Rectal smooth muscle tissue (tissue), 1 donor: ENCODE measurements at regions not wholly inside any gene's neighbourhood (a gene's known extent, or its start where the extent isn't known, plus 50 kb on each side); places are given as distances from the start of the nearest gene placed in this dataset.

Source experiments
- H3K27ac ChIP-seq: one replicate; pipeline ENCODE4 v1.7.0; 2013; ENCODE audit warnings: low read depth, low read length, inconsistent platforms
- H3K27me3 ChIP-seq: one replicate; pipeline ENCODE4 v1.7.0; 2013; ENCODE audit warnings: low read length; ENCODE audit not compliant: control insufficient read depth, insufficient read depth
- H3K36me3 ChIP-seq: one replicate; pipeline ENCODE4 v1.7.0; 2013; ENCODE audit warnings: low read length; ENCODE audit not compliant: control insufficient read depth, insufficient read depth
- H3K4me1 ChIP-seq: one replicate; pipeline ENCODE4 v1.7.0; 2013; ENCODE audit warnings: low read length; ENCODE audit not compliant: control insufficient read depth, insufficient read depth
- H3K4me3 ChIP-seq: one replicate; pipeline ENCODE4 v1.7.0; 2013; ENCODE audit warnings: low read length
- H3K9ac ChIP-seq: one replicate; pipeline ENCODE4 v1.7.0; 2013; ENCODE audit warnings: low read length

DNA sequence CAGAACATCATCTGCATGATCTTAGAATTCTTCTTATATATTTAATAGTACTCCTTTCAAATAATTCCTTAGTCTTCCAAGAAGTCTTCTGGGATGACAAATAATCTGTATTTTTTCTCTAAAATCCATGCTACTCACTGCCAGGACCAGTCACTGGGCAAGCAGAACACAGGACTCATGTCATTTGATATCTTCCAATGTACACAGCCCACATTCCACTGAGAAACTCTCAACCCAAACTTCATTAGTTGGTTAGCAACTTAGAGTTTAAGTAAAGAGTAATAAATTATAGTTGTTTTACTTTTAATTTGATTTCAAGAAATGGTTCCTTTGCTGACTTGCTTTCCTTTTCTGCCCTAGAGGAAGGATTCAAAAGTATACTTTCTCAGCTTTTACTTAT is 317.0 kb downstream of the VGLL3 start:
- Histone ChIP-seq H3K27ac (no peak overlapping the region), H3K9ac (no peak overlapping the region), H3K4me3 (no peak overlapping the region)

DNA sequence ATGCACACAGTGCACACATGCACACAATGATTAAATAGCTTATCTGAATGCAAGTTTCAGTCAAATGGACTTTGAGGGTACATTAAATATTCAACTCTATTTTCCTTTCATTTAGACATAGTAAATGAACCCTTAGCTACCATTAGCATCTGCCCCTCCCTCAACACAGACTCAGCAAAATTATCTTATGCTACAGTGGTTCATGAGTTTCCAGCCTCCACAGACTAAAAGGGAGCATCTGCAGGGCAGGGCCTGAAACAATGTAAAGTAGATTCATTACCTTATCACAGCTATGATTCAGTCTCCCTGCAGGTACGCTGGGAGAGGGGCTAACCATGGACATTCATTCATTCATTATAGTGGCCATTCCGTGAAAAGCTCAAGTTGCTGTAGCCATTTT is 329.1 kb downstream of the VGLL3 start:
- no peaks in the 10 kb centered on the region for H3K27me3 ChIP-seq
- no peak overlapping the region for H3K27ac ChIP-seq
- H3K36me3 ChIP-seq: no peaks in the 10 kb centered on the region
- no peak overlapping the region for H3K4me3 ChIP-seq
- no peak overlapping the region for H3K9ac ChIP-seq
- H3K4me1 ChIP-seq: no peaks in the 10 kb centered on the region

More for the DNA sequence above, 317.0 kb downstream of the VGLL3 start:
- Histone ChIP-seq H3K4me1 (no peaks in the 10 kb centered on the region), H3K27me3 (no peaks in the 10 kb centered on the region), H3K36me3 (no peaks in the 10 kb centered on the region)

DNA sequence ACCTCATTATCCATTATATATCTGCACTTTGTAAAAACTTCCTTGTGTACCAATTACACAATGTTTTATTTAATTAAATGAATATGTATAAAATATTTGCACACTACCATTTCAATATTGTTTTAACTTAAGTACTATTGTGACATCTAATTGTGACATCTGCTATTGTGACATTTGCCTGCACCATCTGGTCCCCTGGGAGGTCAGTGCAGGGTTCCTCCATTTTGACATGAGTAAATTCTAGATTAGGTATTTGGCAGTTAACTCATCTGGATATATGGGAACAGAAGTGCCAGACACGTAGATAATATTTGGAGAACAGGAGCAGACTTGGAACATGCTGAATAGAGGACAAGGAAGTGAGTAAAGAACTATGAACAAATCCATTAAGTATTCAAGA is 332.1 kb downstream of the VGLL3 start:
- Histone ChIP-seq H3K27ac (no peak overlapping the region), H3K4me3 (no peak overlapping the region), H3K27me3 (no peaks in the 10 kb centered on the region), H3K9ac (no peak overlapping the region), H3K36me3 (no peaks in the 10 kb centered on the region), H3K4me1 (no peaks in the 10 kb centered on the region)

DNA sequence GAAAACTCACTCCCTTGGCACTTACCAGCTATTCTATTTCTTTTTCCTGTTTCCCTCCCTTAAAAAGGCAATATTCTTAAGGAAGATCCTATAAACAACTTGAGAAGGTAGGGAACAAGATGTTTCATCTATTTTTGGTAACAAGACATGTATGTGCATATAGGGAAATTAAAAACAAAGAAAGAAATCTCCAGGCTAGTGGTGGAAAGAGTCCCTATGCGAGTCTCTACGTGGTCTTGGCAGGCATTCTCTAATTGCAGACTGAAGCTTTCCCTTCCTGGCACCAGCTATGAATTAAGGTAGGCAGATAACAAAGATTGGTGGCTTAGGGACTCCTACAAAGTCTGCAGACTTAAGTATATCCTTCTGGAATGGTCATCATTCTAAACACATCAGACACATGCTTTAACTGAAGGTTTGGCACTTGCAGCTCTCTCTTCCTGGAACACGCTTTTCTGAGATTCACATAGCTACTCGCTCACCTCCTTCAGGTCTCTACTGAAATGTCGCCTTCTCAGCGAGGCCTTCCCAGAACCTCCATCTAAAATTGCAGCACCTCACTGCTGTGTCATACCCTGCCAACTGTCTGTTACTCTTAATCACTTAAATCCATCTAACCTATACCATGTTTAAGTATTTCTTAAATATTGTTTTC is 336.0 kb downstream of the VGLL3 start:
- Histone ChIP-seq H3K9ac (no peak overlapping the region), H3K27ac (no peak overlapping the region), H3K4me3 (no peak overlapping the region)

DNA sequence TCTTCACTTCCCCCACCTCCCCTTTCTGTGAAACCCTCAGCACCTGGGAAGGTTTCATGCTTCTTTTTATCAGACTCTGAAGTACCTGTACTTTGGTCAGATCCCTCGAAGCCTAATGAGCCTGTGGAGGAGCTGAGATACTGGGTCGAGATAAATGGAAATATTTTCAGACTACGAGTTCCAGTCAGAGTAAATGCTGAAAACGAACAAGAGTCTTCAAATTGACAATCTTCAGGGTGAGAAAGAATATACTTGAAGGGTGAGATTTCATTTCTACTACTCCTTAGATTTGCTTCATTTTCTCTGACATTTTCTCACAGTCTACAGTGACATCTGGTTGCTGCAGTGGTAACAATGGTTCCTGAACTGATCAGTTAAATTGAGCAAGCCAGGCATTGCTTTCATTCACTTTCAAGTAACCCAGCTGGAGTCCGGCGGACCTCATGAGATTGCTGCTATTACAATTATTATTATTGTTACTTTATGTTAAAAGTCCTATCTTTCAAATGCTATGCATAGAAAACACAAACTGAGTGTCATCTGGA is 337.2 kb downstream of the VGLL3 start:
- Histone ChIP-seq H3K36me3 (no peaks in the 10 kb centered on the region), H3K27me3 (no peaks in the 10 kb centered on the region), H3K9ac (no peak overlapping the region), H3K4me1 (no peaks in the 10 kb centered on the region), H3K27ac (no peak overlapping the region), H3K4me3 (no peak overlapping the region)

More for the DNA sequence above, 336.0 kb downstream of the VGLL3 start:
- Histone ChIP-seq H3K4me1 (no peaks in the 10 kb centered on the region), H3K36me3 (no peaks in the 10 kb centered on the region), H3K27me3 (no peaks in the 10 kb centered on the region)

DNA sequence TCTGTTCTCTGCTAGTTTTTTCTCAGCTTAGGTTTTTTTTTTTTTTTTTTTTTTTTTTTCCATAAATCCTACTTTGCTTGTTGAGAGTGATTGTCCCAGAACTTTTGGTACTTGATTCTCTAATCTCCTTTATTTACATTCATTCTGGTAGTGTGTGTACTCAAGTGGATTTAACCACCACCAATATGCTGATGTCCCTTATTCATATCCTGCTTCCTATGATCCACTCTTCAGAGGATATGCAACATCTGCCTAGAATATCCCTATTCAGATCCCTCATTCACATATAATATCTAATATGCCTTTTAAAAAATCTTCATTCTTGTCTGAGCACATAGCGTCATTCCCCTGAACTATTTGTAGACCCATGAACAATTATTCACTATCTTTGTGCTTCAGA is 342.9 kb downstream of the VGLL3 start:
- Histone ChIP-seq H3K36me3 (no peaks in the 10 kb centered on the region), H3K27me3 (no peaks in the 10 kb centered on the region), H3K27ac (no peak overlapping the region), H3K4me3 (no peak overlapping the region), H3K9ac (no peak overlapping the region), H3K4me1 (no peaks in the 10 kb centered on the region)

DNA sequence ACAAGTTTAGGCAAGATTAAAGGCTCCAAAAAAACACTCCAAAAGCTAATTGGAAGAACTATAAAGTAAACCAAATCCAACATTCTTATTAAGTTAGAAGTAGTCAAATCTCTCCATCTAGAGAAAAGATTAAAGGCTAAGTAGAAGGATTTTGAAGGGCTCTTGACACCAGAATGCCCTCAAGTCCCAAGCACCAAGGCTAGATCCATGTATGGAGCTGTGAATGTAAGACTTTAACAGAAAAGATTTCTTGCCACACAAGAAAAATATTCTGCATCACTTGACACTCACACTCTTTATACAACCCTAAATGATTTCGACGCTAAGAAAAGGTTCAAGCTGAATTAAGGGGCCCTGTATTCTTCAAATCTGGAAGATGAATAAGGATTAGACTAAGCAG is 345.2 kb downstream of the VGLL3 start:
- H3K27ac ChIP-seq: no peak overlapping the region
- H3K9ac ChIP-seq: no peak overlapping the region
- no peaks in the 10 kb centered on the region for H3K27me3 ChIP-seq
- no peaks in the 10 kb centered on the region for H3K36me3 ChIP-seq
- H3K4me1 ChIP-seq: no peaks in the 10 kb centered on the region
- no peak overlapping the region for H3K4me3 ChIP-seq

DNA sequence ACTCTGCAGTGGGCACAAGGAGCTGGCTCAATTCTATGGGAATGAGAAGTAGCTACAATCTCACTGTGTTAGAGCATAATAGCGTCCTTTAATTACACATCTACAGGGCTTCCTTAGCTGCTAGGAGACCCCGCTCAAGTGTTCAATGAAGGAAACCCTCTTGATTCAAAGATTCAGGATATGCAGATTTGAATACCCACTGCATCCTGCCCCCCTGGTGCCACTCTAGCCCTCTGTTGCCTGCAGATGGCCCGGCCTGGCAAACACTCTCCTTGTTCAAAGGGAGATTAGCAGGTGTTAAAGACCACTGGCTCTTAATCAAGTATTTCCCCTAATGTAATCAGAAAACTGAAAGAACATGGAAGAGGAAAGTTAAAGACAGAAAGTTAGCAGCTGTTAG is 356.6 kb downstream of the VGLL3 start:
- Histone ChIP-seq H3K9ac (no peak overlapping the region), H3K36me3 (no peaks in the 10 kb centered on the region), H3K27me3 (no peaks in the 10 kb centered on the region), H3K27ac (no peak overlapping the region), H3K4me1 (no peaks in the 10 kb centered on the region), H3K4me3 (no peak overlapping the region)

DNA sequence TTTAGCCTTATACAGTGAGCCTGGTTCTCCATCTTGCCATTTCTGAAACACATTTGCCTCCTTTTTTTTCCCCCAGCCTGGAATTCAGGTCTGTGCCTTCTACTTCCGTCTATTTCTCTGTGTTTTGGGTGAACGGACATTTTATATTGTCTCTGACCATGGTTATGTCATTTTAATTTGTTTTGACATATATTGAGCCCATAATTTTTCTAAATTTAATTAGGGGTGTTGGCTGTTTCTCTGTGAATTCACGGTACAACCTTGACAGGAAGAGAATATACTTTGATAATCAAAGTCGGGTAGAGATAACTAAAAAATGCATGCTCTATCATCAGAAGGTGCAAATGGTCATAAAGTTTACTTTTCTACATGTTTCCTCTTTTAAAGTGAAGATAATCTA is 361.4 kb downstream of the VGLL3 start:
- Histone ChIP-seq H3K4me1 (no peaks in the 10 kb centered on the region), H3K36me3 (no peaks in the 10 kb centered on the region), H3K27ac (no peak overlapping the region), H3K4me3 (no peak overlapping the region), H3K27me3 (no peaks in the 10 kb centered on the region), H3K9ac (no peak overlapping the region)

DNA sequence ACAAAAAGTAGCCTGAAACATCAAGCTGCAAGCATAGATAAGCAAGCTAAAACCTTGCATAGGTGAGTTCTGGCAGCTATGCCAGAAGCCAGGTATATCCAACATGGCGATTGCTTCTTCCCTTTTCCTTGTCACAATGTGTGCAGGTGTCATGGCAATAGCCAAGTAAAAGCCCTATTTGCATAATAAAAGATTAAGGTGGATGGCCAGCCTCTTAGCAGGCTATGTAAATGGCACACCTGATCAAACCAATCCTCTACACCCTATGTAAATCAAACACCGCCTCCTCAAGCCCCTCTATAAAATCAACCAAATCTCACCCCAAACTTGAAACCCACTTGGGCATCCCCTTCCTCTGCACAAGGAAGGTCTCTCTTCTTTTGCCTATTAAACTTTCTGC is 366.8 kb downstream of the VGLL3 start:
- Histone ChIP-seq H3K27ac (no peak overlapping the region), H3K9ac (no peak overlapping the region), H3K4me1 (no peaks in the 10 kb centered on the region), H3K4me3 (no peak overlapping the region), H3K36me3 (no peaks in the 10 kb centered on the region), H3K27me3 (no peaks in the 10 kb centered on the region)

DNA sequence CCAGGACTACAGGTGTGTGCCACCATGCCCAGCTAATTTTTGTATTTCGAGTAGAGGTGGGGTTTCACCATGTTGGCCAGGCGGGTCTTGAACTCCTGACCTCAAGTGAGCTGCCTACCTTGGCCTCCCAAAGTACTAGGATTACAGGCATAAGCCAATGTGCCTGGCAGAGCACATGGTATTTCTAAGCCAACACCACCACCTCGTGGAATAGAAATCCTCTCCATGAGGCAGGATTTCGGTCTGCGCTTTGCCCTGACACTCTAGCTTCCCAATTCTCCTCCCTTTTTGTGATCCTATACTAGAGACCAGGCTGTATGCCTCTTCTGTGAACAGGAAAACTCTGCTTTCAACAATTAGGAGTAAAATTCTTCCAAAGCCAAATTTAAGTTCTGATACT is 372.2 kb downstream of the VGLL3 start:
- Histone ChIP-seq H3K9ac (no peak overlapping the region), H3K27ac (no peak overlapping the region), H3K36me3 (no peaks in the 10 kb centered on the region), H3K4me3 (no peak overlapping the region), H3K27me3 (no peaks in the 10 kb centered on the region), H3K4me1 (no peaks in the 10 kb centered on the region)

DNA sequence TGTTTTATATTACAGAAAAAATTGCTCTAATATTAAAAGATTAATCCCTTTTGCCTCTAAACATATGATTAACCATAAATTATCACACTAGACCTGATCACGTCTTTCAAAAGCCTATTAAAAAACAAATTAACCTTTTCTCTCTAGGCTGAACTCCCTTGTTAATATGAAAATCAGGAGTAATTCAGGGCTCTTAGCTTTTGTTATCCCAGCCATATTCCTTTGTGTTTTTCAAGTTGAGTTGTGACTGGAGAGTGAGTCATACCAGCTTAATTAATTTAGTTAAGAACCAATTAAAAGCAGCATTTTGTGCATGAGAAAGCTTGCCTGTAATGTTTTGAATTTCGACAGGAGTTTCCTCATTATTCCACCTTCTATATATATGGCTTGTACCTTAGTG is 385.8 kb downstream of the VGLL3 start:
- H3K4me1 ChIP-seq: no peaks in the 10 kb centered on the region
- no peak overlapping the region for H3K9ac ChIP-seq
- no peaks in the 10 kb centered on the region for H3K36me3 ChIP-seq
- no peak overlapping the region for H3K4me3 ChIP-seq
- no peak overlapping the region for H3K27ac ChIP-seq
- H3K27me3 ChIP-seq: no peaks in the 10 kb centered on the region

DNA sequence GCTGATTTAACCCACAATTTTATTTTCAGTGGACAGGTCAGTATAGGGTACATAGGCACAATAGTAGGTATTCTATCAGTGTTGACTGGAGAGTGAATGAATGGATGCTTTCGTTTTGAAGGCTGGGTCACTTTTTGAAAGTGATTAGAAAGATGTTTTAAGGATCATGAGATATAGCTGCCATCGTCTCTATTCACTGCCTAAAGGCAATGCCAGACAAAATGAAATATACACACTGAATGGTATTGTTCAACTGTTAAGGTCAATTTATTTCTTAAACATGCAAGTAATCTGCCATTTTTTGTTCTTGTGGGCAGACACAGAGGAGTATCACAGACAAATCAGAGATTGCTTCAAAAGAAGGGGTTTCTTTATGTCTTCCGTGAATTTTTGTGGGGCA is 395.3 kb downstream of the VGLL3 start:
- no peaks in the 10 kb centered on the region for H3K27me3 ChIP-seq
- no peak overlapping the region for H3K9ac ChIP-seq
- H3K4me1 ChIP-seq: no peaks in the 10 kb centered on the region
- H3K4me3 ChIP-seq: no peak overlapping the region
- H3K36me3 ChIP-seq: no peaks in the 10 kb centered on the region
- no peak overlapping the region for H3K27ac ChIP-seq
